NB4 (cell line): ENCODE measurements at regions not wholly inside any gene's neighbourhood (a gene's known extent, or its start where the extent isn't known, plus 50 kb on each side); places are given as distances from the start of the nearest gene placed in this dataset.

Experiments used
- CTCF ChIP-seq: IDR thresholded peaks from one replicate; pipeline ENCODE4 v1.5.1; 2012; ENCODE audit warnings: low read depth, low read length
- POLR2A ChIP-seq: IDR thresholded peaks from 2 replicates; pipeline ENCODE4 v1.6.1; 2011; ENCODE audit warnings: mild to moderate bottlenecking; ENCODE audit not compliant: insufficient read length; ENCODE audit errors: extremely low read depth

GRCh38 chr2:239535413-239536144 lies 134.8 kb upstream of the HDAC4 start:
- TF ChIP-seq CTCF (no peak), POLR2A (no peak)
